Fibroblast of skin of left quadriceps (primary cell): ENCODE measurements at regions not wholly inside any gene's neighbourhood (a gene's known extent, or its start where the extent isn't known, plus 50 kb on each side); places are given as distances from the start of the nearest gene placed in this dataset.

ENCODE experiments used
- DNase-seq, 2 experiments: peaks; one replicate each; pipeline ENCODE4 v3.0.0-alpha.2; 2013; ENCODE audit warnings: low read depth in 2 of 2

GRCh38 chr14:42628602-42629001 is 1021.9 kb downstream of the LRFN5 start:
- DNase-seq, result no peak

GRCh38 chr14:42626986-42627385 is 1020.3 kb downstream of the LRFN5 start:
- DNase-seq, result no peak

DNA sequence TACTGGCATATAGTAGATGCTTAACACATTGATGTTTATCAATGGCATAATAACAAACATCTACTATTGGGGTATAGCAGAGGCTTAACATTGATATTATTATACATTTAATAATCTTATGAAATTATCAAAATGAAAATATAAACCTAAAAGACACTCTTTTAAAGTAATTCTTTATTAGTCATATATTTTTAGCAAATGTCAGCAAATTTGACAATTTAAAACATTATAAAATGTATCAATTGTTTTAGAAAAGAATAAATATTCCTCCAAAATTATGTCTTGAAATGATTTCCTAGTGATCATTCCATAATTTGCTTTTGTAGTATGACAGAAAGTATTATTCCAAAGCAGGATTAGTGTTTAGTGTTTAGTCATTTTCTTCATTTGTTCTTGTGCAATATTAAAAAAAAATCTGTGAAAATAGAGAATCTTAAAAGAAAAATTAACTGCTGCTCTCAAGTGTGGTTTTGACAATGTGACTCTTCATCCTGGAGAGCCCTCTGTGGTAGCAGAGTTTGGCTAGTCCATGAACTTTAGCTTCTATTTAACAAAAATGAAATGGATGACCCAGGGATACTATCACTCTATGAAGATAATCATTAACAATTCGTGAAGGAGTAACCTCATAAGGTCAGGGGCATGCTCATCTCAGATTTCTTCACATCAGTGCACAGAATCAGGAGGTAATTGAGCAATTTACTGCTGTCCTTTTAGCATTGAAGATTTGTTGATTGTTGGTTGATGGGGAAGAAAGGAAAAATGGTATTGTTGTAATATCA is 1018.5 kb downstream of the LRFN5 start:
- DNase-seq, result no peak

GRCh38 chr14:42617005-42617404 is 1010.3 kb downstream of the LRFN5 start:
- DNase-seq, result no peak

DNA sequence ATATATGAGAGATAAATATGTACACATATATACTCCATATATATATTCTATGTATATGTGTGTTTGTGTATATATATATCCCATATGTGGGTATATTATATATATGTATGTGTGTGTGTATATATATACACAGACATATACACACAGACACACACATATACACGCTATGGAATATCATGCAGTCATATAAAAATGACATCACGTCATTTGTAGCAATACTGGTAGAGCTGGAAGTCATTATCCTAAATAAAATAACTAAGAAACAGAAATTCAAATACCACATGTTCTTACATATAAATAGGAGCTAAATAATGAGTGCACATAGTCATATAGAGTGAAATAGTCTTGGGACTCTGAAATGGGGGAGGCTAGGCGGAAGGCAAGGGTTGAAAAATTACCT is 1000.2 kb downstream of the LRFN5 start:
- DNase-seq, result no peak

GRCh38 chr14:42602336-42602845 is 995.7 kb downstream of the LRFN5 start:
- no peak for DNase-seq

DNA sequence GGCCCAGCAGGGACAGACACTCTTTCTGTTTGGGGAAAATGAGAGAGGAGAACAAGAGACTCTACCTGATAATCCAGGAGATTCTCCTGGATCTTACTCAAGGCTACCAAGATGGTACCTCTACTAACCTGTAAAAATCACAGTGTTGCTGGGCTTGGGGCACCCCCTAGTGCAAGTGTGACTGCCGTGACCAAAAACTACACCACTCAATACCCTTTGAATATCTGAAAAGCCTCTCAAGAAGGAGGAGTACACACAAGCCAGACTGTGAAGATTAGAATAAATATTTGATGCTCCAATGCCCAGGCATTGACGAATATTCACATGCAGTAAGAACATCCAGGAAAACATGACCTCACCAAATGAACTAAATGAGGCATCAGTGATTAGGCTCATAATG is 965.4 kb downstream of the LRFN5 start:
- no peak for DNase-seq

DNA sequence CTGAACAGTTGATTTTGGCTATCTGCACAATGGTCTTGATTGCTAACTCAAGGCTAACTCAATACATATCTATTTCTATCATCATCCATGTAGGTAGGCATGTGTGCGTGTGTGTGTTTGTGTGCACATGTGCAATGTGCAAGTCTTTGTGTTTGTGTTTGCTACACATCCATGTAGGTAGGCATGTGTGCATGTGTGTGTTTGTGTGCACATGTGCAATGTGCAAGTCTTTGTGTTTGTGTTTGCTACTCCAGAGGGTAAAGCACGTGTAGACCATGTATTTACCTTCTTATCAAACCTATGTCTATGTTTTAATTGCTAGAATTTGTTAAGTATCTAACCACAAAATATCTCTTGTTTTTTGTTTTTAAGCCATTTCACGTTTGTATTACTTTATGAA is 962.6 kb downstream of the LRFN5 start:
- no peak for DNase-seq

- DNase-seq, result no peak
These were observed 958.9 kb downstream of the LRFN5 start for GRCh38 chr14:42565556-42565955.

- DNase-seq, result no peak
These were observed 956.6 kb downstream of the LRFN5 start for GRCh38 chr14:42563313-42563712.

DNA sequence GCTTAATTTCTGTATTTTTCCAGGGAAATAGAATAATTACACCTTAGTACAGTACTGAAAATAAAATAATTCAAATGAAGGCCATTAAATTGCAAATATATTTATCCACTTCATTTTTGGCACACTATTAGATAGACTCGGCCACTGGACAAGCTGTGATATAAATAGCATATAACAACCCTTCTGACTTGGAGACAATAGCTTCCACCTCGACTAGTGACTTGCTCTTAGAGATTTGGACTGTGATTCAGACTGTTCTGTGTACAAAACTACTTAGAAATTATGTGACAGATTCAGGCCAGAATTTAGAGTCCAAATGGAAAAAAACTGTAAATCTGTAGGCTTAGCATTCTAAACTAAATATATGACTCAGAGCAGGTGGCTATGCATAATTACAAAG is 949.9 kb downstream of the LRFN5 start:
- DNase-seq, result no peak

GRCh38 chr14:42555365-42555764 is 948.7 kb downstream of the LRFN5 start:
- DNase-seq, result no peak

DNA sequence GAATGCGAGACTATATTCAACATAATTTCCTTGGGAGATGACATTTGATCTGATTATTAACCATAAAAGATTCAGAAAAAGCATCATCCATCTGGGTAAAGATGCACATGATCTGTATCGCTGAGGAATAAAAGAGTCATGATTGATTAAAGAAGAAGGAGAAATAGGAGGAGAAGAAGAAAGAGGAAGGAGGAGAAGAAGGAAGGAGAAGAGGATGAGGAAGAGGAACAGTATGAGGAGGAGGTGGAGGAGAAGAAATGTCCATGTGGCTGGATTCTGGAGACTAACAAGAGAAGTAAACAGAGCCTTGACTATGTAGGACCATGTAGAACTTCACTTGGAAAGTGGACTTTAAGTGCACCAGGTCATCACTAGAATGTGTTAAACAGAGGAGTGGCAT is 947.4 kb downstream of the LRFN5 start:
- no peak for DNase-seq

- DNase-seq, result no peak
These were observed 943.6 kb downstream of the LRFN5 start for GRCh38 chr14:42550310-42550709.

- no peak for DNase-seq
These were observed 941.7 kb downstream of the LRFN5 start for GRCh38 chr14:42548349-42548748.

DNA sequence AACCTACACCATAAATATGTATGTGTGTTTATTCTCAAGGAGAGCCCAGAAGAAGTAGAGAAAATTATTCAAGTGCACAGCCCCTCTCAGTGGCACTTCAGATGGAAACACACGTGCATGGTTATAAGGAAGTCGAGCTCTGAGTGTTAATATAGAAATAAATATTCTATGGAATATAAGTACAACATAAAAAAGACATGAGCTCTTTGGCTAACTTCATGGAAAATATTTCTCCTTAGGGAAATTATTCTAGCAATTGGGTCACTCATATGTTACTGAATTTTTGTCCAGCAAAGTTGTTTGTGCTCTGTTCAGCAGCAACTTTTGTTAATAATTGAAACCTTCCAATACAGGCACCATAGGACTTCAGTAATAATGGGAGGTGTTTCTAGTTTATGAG is 939.0 kb downstream of the LRFN5 start:
- DNase-seq, result no peak

GRCh38 chr14:42541535-42542001 is 934.9 kb downstream of the LRFN5 start:
- peak; percentile 79 for DNase-seq

- DNase-seq, result no peak
These were observed 928.7 kb downstream of the LRFN5 start for GRCh38 chr14:42535397-42535796.

GRCh38 chr14:42533476-42533875 is 926.8 kb downstream of the LRFN5 start:
- no peak for DNase-seq

DNA sequence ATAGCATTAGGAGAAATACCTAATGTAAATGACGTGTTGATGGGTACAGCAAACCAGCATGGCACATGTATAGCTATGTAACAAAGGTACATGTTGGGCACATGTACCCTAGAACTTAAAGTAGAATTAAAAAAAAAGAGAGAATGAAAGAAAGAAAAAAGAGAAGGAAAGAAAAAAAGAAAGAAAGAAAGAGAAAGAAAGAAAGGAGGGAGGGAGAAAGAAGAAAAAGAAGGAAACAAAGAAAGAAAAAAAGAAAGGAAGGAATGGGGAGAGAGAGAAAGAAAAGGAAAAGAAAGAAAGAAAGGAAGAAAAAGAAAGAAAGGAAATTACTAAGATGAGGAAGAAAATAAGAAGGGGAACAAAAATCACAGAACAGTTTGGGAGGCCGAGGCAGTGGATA is 925.5 kb downstream of the LRFN5 start:
- DNase-seq, result no peak

DNA sequence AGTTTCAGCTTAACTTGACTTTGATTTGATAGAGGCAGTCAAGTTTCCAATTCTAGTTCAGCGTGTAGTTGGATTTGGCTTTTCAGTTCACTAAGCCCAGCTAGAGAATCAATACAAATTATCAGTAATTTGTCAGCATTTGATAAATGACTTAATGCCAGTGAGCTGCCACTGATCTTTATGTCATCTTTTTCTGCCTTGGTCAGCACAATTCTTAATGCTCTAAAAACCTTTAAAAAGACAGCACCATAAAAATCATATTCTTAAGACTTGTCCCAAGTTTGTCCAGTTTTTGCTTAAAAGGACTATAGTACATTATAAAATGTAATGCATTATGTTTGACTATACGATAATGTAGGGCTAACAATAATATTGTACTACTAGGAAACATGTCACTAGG is 920.5 kb downstream of the LRFN5 start:
- DNase-seq, result no peak

- DNase-seq, result no peak
These were observed 917.0 kb downstream of the LRFN5 start for GRCh38 chr14:42523666-42524065.

DNA sequence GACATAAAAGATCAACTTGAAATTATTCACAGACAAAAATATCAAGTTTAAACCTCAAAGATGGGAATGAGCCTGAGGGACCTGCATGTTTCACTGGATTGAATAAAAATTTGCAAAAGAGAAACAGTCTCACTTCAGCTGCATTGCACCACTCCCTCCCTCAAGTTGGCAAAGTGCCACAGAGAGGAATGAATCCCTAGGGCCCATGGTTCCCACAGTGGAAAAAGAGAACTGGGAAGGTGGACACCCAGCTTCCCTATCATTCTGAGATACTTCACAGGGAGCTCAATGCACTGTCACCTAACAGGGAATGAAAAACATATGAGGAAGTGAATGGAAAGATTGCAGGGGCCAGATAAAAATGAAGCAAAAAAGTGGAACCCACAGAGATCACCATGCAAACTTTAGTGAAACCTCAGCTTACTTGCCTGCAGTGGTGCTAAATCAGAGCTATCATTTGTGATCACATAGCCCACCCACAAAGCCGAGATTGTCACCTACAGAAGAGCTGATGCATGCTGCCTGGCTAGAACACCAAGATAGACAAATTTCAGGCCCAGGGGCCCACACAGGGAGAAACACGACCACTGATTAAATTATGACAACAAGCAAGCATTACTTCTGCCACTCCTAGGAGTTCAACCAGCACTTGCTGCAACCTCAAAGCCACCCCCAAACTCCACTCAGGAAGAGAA is 911.3 kb downstream of the LRFN5 start:
- no peak for DNase-seq
